GM21723 (cell line): ENCODE measurements at regions not wholly inside any gene's neighbourhood (a gene's known extent, or its start where the extent isn't known, plus 50 kb on each side); places are given as distances from the start of the nearest gene placed in this dataset.

Source experiments
- ATAC-seq: cut with Tn5 transposase; IDR thresholded peaks from one replicate; pipeline ENCODE4 v1.9.1; 2021; ENCODE audit warnings: mild to moderate bottlenecking, moderate library complexity; ENCODE audit not compliant: unreplicated experiment

GRCh38 chr2:6381326-6381725 lies 484.4 kb downstream of the CMPK2 start:
- ATAC-seq: no peak

- ATAC-seq: no peak
These were observed 481.4 kb downstream of the CMPK2 start for GRCh38 chr2:6384341-6384740.

- no peak for ATAC-seq
These were observed 473.4 kb downstream of the CMPK2 start for GRCh38 chr2:6392354-6392753.

- no peak for ATAC-seq
These were observed 472.7 kb downstream of the CMPK2 start for GRCh38 chr2:6392966-6393365.

GRCh38 chr2:6393819-6394218 lies 471.9 kb downstream of the CMPK2 start:
- no peak for ATAC-seq

GRCh38 chr2:6394276-6394675 lies 471.4 kb downstream of the CMPK2 start:
- ATAC-seq: no peak

- ATAC-seq: no peak
These were observed 467.3 kb downstream of the CMPK2 start for GRCh38 chr2:6398421-6398820.

GRCh38 chr2:6401301-6401700 lies 464.4 kb downstream of the CMPK2 start:
- ATAC-seq: no peak

GRCh38 chr2:6408057-6408456 lies 457.6 kb downstream of the CMPK2 start:
- ATAC-seq: no peak

GRCh38 chr2:6410313-6410712 lies 455.4 kb downstream of the CMPK2 start:
- no peak for ATAC-seq

- no peak for ATAC-seq
These were observed 453.1 kb downstream of the CMPK2 start for GRCh38 chr2:6412533-6413091.

GRCh38 chr2:6417050-6417449 lies 448.7 kb downstream of the CMPK2 start:
- ATAC-seq: no peak

GRCh38 chr2:6418291-6418690 lies 447.4 kb downstream of the CMPK2 start:
- ATAC-seq: no peak

GRCh38 chr2:6421138-6421730 lies 444.5 kb downstream of the CMPK2 start:
- no peak for ATAC-seq

GRCh38 chr2:6421888-6422287 lies 443.8 kb downstream of the CMPK2 start:
- no peak for ATAC-seq

- no peak for ATAC-seq
These were observed 442.6 kb downstream of the CMPK2 start for GRCh38 chr2:6423157-6423556.

GRCh38 chr2:6423944-6424343 lies 441.8 kb downstream of the CMPK2 start:
- ATAC-seq: no peak

- ATAC-seq: no peak
These were observed 440.7 kb downstream of the CMPK2 start for GRCh38 chr2:6425032-6425431.

- no peak for ATAC-seq
These were observed 436.3 kb downstream of the CMPK2 start for GRCh38 chr2:6429210-6429986.

- ATAC-seq: no peak
These were observed 431.3 kb downstream of the CMPK2 start for GRCh38 chr2:6434438-6434837.

- no peak for ATAC-seq
These were observed 423.9 kb downstream of the CMPK2 start for GRCh38 chr2:6441800-6442199.

GRCh38 chr2:6442252-6442985 lies 423.3 kb downstream of the CMPK2 start:
- peak; percentile 48 for ATAC-seq
